ENCODE measurements at regions not wholly inside any gene's neighbourhood (a gene's known extent, or its start where the extent isn't known, plus 50 kb on each side); places are given as distances from the start of the nearest gene placed in this dataset.
"Not testable (repeated sequence)": the region's sequence is repeated elsewhere in the genome, so short reads cannot be mapped to it uniquely, and the experiment has no call there.

- no peak for DNase-seq
Observed at GRCh38 chr12:107826276-107826675, 51.8 kb downstream of the ASCL4 start.

GRCh38 chr12:107829271-107829670 is 54.8 kb downstream of the ASCL4 start:
- no peak for DNase-seq

- no peak for DNase-seq
Observed at GRCh38 chr12:107832441-107832840, 57.9 kb downstream of the ASCL4 start.

GRCh38 chr12:107840186-107840585 is 65.7 kb downstream of the ASCL4 start:
- no peak for DNase-seq

GRCh38 chr12:107843351-107844311 is 69.1 kb downstream of the ASCL4 start:
- peak; percentile 1 for DNase-seq

GRCh38 chr12:107844312-107844921 is 69.9 kb downstream of the ASCL4 start:
- DNase-seq: no peak

GRCh38 chr12:107845226-107845979 is 70.9 kb downstream of the ASCL4 start:
- no peak for DNase-seq

GRCh38 chr12:107845980-107846659 is 71.6 kb downstream of the ASCL4 start:
- no peak for DNase-seq

GRCh38 chr12:107847430-107847829 is 72.9 kb downstream of the ASCL4 start:
- no peak for DNase-seq

- DNase-seq: no peak
Observed at GRCh38 chr12:107847830-107848229, 73.3 kb downstream of the ASCL4 start.

GRCh38 chr12:107853479-107853878 is 79.0 kb downstream of the ASCL4 start:
- no peak for DNase-seq

GRCh38 chr12:107855471-107855870 is 81.0 kb downstream of the ASCL4 start:
- DNase-seq: no peak

GRCh38 chr12:107856096-107856495 is 81.6 kb downstream of the ASCL4 start:
- no peak for DNase-seq

GRCh38 chr12:107857191-107857590 is 82.7 kb downstream of the ASCL4 start:
- DNase-seq: no peak

GRCh38 chr12:107859367-107859766 is 84.9 kb downstream of the ASCL4 start:
- no peak for DNase-seq

GRCh38 chr12:107864235-107864634 is 89.7 kb downstream of the ASCL4 start:
- no peak for DNase-seq

- DNase-seq: not testable (repeated sequence)
Observed at GRCh38 chr12:107864727-107865126, 90.2 kb downstream of the ASCL4 start.

GRCh38 chr12:107873223-107873622 is 98.7 kb downstream of the ASCL4 start:
- DNase-seq: no peak

- DNase-seq: no peak
Observed at GRCh38 chr12:107875786-107876185, 101.3 kb downstream of the ASCL4 start.

GRCh38 chr12:107884769-107885694 is 110.5 kb downstream of the ASCL4 start:
- peak; percentile 47 for DNase-seq

GRCh38 chr12:107888789-107889188 is 114.3 kb downstream of the ASCL4 start:
- no peak for DNase-seq
